Stimulated activated CD8-positive, alpha-beta memory T cell treated with anti-CD3 and anti-CD28 coated beads, Interleukin-2, amount 100 ng/mL, for 48 hours (primary cell): ENCODE measurements at regions not wholly inside any gene's neighbourhood (a gene's known extent, or its start where the extent isn't known, plus 50 kb on each side); places are given as distances from the start of the nearest gene placed in this dataset.
"Not testable (repeated sequence)": the region's sequence is repeated elsewhere in the genome, so short reads cannot be mapped to it uniquely, and the experiment has no call there.

Source experiments
- DNase-seq, 2 donors: peaks; one replicate each; pipeline ENCODE4 v3.0.0-alpha.2; 2020; ENCODE audit warnings: low read depth in 2 of 2

DNA sequence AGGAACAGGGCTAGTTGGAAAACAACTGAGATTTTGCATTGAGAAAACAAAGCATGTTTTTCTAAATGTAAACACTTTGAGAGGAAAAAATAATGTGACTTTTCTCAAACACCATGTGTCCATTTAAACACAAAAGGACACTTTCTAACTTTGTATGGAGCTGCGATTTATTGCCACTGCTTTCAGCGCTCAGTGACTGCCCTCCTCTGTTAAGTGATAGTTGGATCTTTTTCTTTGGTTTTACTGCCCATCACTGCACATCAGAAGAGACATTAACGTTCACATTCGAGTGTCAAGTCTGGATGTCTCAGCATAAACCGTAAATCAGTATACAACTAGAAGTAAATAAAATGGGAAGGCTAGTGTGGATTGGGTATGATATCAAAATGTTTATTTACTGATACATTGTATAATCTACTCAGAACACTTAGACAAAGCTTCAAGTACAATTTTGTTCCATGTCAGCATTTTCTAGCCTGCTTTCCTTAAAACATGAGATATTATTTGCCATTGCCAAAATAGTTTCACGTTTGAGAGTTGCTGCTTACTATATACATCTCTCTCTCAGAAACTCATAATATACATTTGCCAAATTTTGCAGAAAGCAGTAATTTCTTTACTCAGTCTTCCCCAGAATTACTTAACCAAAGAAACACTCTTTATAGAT is 237.6 kb downstream of the IKZF2 start:
- no peak for DNase-seq

DNA sequence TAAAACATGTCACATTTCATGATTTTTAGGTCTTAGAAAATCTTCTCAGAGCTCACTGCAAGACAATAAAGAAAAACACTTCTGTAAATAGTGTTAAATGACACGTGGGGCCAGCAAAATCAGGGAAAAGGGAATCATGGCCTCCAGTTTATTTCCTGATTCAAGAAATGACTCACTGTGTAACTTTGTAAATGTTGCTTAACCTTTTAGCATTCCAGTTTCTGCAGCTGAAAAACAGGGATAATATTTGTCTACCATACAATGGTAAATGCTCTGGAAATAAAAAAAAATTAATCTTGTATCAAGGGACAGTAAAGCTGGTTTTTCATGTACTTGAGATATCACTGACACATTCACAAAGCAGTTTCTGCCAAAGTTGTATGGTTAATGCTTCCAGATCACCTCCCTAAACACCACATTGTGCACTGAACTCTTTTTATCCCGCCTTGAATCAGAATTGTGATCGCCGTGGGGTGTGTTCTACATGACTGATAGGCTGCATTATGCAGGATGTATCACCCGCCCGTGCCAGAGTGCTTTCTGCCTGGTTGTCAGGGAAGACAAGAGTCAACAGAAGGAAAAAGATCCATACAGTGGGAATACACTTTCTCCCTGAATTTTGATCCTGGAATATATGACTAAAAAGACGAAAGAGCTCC is 238.8 kb downstream of the IKZF2 start:
- DNase-seq: no peak

DNA sequence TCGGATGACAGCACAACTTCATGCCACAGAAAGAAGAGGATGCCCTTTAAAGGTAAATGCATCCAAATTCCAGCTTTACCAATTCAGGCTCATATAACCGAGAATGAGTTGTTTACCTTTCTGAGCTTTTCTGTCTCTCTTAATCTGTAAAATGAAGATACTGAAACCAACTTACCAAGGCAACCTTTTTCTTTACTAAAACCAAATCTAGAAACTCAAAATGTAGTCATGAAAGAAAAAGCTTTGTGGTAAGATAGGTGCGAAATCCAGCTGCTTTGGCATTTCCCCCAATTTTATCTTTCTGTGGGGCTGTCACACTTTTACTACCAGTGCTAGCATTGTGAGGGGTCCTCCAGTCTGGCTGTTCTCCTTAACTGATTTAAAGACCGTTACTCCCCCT is 240.4 kb downstream of the IKZF2 start:
- DNase-seq: no peak

- no peak for DNase-seq
Measured at GRCh38 chr2:212908682-212909435, 242.6 kb downstream of the IKZF2 start.

GRCh38 chr2:212908031-212908430 is 243.4 kb downstream of the IKZF2 start:
- no peak for DNase-seq

DNA sequence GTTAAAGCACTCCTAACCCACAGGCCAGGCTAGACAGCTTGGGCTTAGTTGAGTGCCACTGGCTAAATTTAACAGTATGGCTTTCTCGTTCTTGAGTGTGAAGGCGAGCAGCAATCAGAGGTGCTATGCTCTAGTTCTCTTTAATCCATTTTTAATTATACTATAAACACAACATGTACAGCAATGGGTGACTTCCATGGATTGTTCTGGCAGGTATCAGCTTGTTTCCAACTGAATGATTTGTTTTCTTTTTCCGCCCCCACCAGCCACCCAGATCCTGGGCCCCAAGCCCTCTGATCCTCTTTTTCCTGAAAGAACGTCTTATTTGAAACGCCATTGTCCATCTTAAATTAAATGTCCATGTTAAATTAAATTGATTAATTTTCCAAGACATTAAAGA is 244.8 kb downstream of the IKZF2 start:
- no peak for DNase-seq

GRCh38 chr2:212905640-212906201 is 245.7 kb downstream of the IKZF2 start:
- no peak for DNase-seq

- DNase-seq: no peak
Measured at GRCh38 chr2:212904646-212905045, 246.8 kb downstream of the IKZF2 start.

GRCh38 chr2:212903413-212903812 is 248.0 kb downstream of the IKZF2 start:
- no peak for DNase-seq

DNA sequence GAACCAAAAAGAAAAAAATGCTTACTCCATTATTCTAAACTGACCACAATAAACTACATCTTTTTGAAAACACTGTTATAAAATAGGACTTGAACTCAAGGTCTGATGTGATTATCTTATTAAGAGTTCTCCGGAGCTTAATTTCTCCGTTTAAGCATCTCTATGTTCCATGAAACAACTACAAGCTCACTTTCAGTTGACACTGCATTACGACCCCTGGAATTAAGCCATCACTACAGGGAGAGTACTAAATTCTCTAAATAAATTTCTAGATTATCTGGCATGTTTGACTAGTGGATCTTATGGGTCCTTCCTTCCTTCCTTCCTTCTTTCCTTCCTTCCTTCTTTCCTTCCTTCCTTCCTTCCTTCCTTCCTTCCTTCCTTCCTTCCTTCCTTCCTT is 249.0 kb downstream of the IKZF2 start:
- no peak for DNase-seq

GRCh38 chr2:212901604-212902275 is 249.7 kb downstream of the IKZF2 start:
- DNase-seq: no peak

DNA sequence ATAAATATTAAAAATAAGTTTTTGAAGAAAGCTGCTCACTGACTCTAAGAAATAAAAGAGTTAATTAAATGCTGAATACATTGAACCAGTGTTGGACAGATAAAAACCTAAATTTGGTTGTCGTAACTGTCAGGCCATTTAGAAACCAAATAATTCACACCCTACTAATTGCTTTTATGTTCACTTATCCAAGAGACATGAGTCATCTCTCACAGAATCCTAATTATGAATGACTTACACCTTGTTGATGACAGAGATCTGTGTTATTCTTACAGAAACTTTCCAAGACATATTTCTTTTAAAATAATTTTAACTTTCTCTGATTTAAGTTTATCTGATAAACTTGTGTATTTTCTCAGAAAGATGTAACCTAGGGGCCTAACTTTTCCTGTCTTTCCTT is 250.7 kb downstream of the IKZF2 start:
- DNase-seq: no peak

- DNase-seq: no peak
Measured at GRCh38 chr2:212898011-212898410, 253.4 kb downstream of the IKZF2 start.

GRCh38 chr2:212897296-212897695 is 254.1 kb downstream of the IKZF2 start:
- no peak for DNase-seq

- no peak for DNase-seq
Measured at GRCh38 chr2:212894026-212894425, 257.4 kb downstream of the IKZF2 start.

DNA sequence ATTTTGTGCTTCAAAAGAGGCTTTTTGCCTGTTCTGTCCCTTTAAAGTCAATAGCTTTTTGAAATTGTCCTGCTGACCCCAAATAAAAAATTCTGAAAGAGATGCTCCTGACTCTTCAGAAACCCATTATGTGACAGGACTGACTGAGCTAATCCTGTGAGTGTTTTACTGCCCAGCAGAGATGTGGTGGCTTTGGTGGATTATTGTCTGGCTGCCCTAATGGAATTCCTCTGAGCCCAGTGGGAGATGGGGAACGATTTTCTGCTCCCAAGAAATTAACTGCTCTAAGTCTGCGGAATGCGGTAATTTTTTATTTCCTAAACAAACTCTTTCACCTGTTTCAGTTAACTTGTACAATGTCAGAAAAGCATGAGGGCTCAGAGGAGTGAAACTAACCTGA is 258.2 kb downstream of the IKZF2 start:
- no peak for DNase-seq

- no peak for DNase-seq
Measured at GRCh38 chr2:212892193-212892592, 259.2 kb downstream of the IKZF2 start.

DNA sequence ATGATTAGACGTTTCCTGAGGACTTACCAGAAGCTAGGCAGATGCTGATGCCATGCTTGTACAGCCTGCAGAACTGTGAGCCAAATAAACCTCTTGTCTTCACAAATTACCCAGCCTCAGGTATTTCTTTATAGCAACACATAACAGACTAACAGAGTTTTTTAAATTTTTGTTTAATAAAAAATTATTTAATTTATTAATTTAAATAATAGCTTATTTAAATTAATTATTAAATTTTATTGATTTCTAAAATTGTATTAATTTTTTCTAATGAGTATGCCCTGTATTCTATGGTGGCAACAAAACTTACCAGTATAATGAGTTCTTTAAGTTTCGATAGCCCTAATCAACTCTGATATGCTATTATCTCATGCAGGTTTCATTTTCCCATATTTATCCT is 259.8 kb downstream of the IKZF2 start:
- no peak for DNase-seq

DNA sequence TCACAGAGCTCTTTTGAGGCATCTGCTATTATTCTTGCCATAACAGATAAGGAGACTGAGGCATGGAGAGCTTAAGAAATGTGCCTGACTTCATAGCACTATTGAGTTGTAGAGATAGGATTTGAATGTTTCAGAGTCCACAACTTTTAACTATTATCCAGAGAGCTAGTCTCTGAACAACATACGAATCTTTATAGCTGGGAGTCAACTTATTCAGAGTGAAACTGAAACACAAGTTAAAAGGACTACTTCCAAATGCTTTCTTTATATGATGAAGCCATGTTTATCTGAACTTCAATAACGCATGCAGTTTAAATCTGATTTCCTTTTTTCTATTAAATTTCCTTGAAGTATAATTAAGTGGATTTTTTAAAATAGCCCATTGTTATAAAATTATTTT is 268.8 kb downstream of the IKZF2 start:
- no peak for DNase-seq

GRCh38 chr2:212876556-212876955 is 274.9 kb downstream of the IKZF2 start:
- not testable (repeated sequence) for DNase-seq

GRCh38 chr2:212875950-212876349 is 275.5 kb downstream of the IKZF2 start:
- DNase-seq: not testable (repeated sequence)

GRCh38 chr2:212873256-212873655 is 278.2 kb downstream of the IKZF2 start:
- DNase-seq: no peak
